ENCODE measurements at regions not wholly inside any gene's neighbourhood (a gene's known extent, or its start where the extent isn't known, plus 50 kb on each side); places are given as distances from the start of the nearest gene placed in this dataset.
"Not testable (repeated sequence)": the region's sequence is repeated elsewhere in the genome, so short reads cannot be mapped to it uniquely, and the experiment has no call there.

- no peak for DNase-seq
These were observed 126.0 kb upstream of the PZP start for GRCh38 chr12:9334041-9334692.

- DNase-seq = no peak
These were observed 125.0 kb upstream of the PZP start for GRCh38 chr12:9333161-9333560.

GRCh38 chr12:9332564-9332963, 124.4 kb upstream of the PZP start:
- DNase-seq = no peak

DNA sequence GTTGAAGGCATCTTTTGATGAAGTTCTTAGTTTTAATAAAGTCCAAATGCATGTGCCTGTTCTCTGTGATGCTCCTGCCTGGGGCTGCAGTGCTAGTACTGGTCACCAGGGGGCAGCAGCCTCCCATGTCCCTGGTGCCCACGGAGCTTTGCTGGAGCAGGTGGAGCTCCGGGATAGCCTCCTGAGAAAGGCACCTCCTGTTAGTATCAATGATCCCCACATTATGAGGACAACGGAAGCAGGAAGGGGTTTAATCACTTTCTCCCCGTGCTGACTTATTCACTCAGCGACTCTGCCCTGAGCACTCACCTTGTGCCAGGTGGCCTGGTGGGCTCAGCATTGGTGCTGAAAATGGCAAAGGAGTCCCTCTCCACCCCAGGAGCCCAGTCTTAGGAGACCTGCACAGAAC, 123.0 kb upstream of the PZP start:
- peak; percentile 5 for DNase-seq

DNA sequence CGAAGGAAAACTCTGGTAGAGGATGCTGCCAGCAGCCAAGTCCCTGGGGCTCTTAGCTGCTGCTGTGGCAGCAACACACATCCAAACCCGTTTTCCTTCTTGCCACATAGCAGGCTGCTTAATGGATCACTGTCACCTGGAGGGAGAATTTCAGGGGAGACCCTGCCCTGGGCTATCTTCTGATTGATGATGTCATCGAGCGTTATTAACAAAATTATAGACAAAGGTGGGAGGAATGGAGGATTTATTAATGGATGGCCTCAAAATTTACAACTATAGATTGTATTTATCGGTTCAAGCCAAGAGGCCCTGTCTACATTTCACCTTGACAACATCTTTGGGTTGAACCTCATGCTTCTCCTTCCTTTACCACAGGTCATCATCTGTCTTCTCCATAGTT, 120.8 kb upstream of the PZP start:
- DNase-seq = no peak

DNA sequence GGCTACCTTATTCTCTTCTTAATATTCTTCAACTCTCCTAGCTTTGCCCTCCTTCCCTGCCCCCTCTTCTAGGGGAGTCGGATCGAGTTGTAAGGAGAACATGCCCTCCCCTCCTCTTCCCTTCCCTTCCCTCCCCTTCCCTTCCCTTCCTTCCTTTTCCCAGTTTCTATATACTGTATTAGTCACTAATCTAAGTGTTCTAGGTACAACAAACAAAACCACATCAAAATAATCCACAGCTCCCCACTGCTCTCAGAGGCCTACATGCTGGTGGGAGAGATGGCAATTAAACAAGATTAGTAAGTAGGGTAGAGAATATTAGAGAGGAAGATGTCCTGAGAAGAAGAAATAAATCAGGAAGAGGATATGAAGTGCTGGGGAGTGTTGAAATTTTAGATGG, 119.9 kb upstream of the PZP start:
- DNase-seq = no peak

DNA sequence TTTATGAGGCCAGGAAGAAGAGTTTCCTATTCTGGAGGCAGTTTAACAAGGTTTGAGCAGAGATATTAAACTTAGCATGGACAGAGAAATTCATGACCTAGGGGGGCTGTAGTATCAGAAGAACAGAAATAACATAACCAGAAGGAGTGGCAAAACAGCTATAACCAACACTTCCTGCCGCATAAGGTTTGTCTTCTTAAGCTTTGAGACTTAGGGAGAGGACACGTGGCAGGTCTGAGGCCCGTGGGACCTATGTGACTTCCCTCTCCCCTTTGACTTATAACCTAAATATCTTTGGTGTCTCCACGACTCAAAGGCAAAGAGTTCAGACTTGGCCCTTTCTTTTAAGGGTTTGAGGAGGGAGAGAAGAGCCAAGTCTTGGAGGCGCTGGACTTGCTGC, 119.1 kb upstream of the PZP start:
- no peak for DNase-seq

DNA sequence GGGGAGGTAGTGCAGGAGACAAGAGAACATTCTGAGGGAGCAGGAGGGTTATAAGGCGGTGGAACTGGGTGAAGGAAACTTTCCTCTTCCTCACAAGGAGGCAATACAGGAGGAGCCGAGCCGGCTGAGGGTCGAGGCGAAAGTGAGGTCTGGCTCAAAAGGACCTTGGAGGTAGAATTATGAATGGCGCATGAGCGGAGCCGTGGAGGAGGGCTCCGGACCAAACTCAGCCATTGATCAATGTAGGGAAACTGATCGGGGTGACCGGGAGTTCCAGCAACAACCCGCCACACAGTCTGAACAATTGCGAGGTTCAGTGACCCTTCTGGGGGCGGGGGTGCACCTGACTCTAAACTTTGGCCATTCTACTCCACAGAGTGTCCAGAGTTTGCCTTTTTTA, 118.7 kb upstream of the PZP start:
- not testable (repeated sequence) for DNase-seq

GRCh38 chr12:9326085-9326484, 117.9 kb upstream of the PZP start:
- DNase-seq = no peak

DNA sequence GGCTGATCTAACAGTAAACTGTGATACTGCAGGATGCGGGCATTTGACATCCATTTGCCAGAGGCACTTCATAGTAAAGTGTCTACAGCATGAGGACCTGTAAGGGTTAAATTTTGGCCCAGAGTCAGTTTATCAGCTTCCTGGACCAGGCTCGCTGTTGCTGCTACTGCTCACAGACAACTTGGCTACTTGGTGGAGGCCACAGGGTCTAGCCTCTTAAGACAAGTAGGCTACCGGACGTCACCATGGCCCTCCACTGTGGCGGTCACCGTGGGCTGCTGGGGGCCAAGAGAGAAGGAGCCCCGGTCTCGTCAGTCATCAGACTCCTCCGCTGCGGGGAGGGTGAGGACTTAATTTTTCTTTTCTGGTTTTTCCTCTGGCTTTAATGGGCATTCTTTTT, 117.3 kb upstream of the PZP start:
- no peak for DNase-seq

GRCh38 chr12:9324782-9325181, 116.6 kb upstream of the PZP start:
- no peak for DNase-seq

- DNase-seq = no peak
These were observed 115.0 kb upstream of the PZP start for GRCh38 chr12:9323144-9323681.

GRCh38 chr12:9319842-9320173, 111.6 kb upstream of the PZP start:
- DNase-seq = peak; percentile 3

DNA sequence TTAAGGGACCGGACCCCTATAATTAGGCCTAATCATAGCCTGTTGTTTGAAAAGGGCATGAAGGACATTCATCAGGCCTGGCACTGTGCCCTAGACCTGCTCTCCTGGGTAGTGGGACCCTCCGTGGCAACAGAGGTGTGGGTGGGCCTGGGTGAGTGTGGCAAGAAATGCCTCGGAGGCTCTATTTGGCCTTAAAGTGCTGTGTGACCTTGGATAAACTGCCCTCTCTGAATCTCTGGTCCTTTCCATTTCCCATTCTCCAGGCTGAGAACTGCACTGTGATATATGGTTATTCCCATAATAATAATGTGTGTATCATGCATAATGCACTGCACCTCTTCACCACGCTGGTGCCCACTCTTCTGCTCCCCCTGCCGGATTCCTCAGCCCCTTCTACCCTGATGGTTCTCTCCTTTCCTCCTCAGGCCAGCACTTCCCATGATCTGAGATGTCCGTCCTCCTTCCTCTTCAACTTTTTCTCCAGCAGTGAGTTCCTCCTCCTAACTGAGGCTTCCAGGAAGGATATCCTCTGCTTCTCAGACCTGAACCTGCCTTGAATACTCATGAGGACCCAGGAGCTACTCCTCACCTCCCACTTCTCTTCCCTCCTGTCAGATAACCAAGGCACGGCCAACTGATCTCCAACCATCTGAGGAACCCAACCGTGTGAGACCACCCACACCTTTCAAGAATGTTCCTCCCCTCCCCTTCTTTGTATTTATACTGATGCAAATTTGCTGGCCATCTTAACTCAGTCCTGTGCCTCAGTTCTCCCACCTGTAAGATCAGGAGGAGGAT, 111.0 kb upstream of the PZP start:
- no peak for DNase-seq

- DNase-seq = not testable (repeated sequence)
These were observed 105.3 kb upstream of the PZP start for GRCh38 chr12:9313479-9313878.

DNA sequence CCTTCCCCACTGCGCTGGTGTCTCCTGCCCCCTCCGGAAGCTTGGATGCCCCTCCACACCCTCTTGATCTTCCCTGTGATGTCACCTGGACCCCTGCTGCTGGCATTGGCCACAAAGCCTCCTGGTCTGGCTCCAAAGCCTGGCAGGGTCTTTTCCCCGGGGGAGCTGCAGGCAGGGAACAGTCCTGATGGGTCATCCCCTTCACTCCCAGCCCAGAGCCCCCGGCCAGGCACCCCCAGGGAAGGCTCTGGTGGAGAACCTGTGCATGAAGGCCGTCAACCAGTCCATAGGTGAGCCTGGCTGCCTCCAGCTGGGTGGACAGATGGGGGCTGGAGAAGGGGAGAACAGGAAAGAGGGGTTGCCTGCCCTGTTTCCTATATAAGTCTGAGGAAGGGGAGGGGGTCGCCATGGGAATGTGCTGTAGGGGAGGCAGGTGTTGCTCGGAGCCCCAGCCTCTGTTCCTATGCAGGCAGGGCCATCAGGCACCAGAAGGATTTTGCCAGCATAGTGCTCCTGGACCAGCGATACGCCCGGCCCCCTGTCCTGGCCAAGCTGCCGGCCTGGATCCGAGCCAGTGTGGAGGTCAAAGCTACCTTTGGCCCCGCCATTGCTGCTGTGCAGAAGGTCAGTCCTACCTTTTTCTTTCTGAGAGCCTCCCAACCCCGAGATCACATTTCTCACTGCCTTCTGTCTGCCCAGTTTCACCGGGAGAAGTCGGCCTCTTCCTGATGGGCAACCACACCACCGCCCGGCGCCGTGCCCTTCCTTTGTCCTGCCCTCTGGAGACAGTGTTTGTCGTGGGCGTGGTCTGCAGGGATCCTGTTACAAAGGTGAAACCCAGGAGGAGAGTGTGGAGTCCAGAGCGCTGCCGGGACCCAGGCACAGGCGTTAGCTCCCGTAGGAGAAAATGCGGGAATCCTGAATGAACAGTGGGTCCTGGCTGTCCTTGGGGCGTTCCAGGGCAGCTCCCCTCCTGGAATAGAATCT, 104.5 kb upstream of the PZP start:
- DNase-seq = not testable (repeated sequence)

DNA sequence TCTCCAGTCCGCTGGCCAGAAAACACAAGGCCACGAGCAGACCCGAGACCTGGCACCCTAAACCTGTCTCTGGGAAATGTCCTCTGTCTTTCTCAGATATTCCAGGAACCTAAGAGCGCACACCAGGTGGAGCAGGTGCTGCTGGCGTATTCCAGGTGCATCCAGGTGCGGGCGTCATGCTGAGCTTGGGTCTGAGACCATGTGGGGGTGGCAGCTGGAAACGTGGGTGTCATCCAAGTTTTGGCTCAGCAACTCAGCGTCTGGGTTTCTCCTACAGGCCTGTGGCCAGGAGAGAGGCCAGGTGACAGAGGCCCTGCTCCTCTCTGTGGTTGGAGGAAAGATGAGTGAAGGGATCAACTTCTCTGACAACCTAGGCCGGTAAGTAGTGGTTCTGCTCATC, 103.3 kb upstream of the PZP start:
- DNase-seq = not testable (repeated sequence)

DNA sequence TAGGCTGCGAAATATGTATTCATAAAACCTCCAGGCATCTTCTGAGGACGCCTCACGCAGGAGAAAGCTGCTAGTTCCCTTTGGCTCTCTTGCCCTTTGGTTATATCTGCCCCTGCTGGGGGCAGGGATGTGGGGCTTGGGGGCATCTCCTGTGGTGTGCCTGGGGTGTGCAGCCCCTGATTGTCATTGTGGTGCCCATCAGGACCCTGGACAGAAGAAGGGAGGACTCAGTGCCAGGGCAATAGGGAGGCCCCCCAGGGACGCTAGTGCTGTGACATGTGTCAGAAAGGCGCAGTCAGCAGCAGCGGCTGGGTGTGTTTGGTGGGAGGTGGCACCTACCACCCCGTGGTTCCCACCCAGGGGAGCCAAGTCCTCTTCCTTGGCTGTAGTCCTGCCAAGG, 102.5 kb upstream of the PZP start:
- not testable (repeated sequence) for DNase-seq

GRCh38 chr12:9309749-9310148, 101.6 kb upstream of the PZP start:
- not testable (repeated sequence) for DNase-seq

DNA sequence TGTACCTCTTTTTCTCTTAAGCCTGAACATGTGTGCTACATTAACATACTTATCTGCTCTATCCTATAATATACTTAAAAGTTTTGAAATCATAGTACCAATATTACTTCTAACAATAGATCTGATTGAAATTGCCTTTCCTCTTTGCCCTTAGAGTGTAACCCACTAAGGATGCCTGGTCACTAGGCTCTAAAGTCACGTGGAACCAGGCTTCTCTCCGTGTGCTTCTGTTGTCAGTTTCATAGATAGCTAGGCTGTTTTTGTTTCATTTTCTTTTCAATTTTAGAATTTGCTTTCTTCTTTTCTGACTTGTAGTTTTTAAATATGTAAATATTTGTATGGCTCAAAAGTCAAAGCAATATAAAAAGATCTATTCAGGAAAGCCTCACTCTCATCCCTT, 100.5 kb upstream of the PZP start:
- DNase-seq = not testable (repeated sequence)

DNA sequence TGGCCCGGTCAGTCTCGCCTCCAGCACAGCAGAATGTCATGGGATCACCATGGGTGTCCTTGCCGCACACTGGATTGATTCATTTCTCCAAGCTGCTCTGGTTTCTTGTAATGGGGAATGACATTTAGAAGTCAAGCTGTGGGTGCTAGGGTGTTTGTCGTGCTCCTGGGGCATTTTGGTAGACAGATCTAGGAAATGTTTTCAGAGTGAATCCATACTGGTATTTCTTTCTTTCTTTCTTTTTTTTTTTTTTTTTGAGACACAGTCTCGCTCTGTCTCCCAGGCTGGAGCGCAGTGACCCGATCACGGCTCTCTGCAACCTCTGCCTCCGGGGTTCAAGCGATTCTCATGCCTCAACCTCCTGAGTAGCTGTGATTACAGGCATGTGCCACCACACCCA, 100.0 kb upstream of the PZP start:
- DNase-seq = not testable (repeated sequence)

GRCh38 chr12:9307255-9307654, 99.1 kb upstream of the PZP start:
- DNase-seq = not testable (repeated sequence)

DNA sequence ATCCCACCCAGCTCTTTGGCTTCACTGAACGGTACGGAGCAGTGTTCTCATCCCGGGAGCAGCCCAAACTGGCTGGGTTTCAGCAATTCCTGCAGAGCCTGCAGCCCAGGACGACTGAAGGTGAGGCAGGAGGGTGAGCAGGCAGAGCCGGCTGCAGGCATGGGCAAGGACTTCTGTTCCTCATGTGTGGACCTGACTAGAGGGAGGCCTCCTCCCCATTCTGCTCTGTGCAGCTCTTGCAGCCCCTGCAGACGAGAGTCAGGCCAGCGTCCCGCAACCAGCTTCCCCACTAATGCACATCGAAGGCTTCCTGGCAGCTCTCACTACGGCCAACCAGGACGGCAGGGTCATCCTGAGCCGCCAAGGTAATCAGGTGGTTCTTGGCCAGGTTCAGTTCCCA, 97.8 kb upstream of the PZP start:
- not testable (repeated sequence) for DNase-seq

All from NCI-H2029 (cell line).